Fibroblast of lung (primary cell): ENCODE measurements at regions not wholly inside any gene's neighbourhood (a gene's known extent, or its start where the extent isn't known, plus 50 kb on each side); places are given as distances from the start of the nearest gene placed in this dataset.

ENCODE experiments used
- DNase-seq, 2 donors: peaks; one replicate each; pipeline versions ENCODE4 v3.0.0 to v3.0.0-alpha.2; 2010; ENCODE audit warnings: low read depth in 2 of 2
- H2AFZ ChIP-seq: 2 replicates; pipeline ENCODE4 v1.5.1; 2012; ENCODE audit warnings: low read length, control low read depth, inconsistent platforms
- H3K27ac ChIP-seq: 2 replicates; pipeline ENCODE4 v1.5.1; 2011; ENCODE audit warnings: low read length, control low read depth; ENCODE audit not compliant: insufficient read depth
- H3K27me3 ChIP-seq: 2 replicates; pipeline ENCODE4 v1.5.1; 2011; ENCODE audit warnings: mild to moderate bottlenecking, low read length; ENCODE audit not compliant: control insufficient read depth, insufficient read depth
- H3K36me3 ChIP-seq: 2 replicates; pipeline ENCODE4 v1.5.1; 2011; ENCODE audit warnings: low read length; ENCODE audit not compliant: control insufficient read depth, insufficient read depth
- H3K4me1 ChIP-seq: 2 replicates; pipeline ENCODE4 v1.5.1; 2011; ENCODE audit warnings: low read length; ENCODE audit not compliant: control insufficient read depth, insufficient read depth; ENCODE audit errors: extremely low read depth
- H3K4me2 ChIP-seq: 2 replicates; pipeline ENCODE4 v1.5.1; 2011; ENCODE audit warnings: low read length, control low read depth; ENCODE audit not compliant: insufficient read depth; ENCODE audit errors: extremely low read depth
- H3K4me3 ChIP-seq, 4 experiments: fragments of 200-600 bp in 1 of 4; sonication (generic) in 1 of 4; replicated peaks in 1 of 4; 2 replicates each; pipeline ENCODE4 v1.5.1; 2011 to 2016; ENCODE audit warnings: low read length in 4 of 4, low read depth in 3 of 4, mild to moderate bottlenecking in 3 of 4, control low read depth in 2 of 4, inconsistent platforms in 1 of 4, mixed read lengths in 1 of 4; ENCODE audit not compliant: insufficient read depth in 1 of 4; ENCODE audit errors: control extremely low read depth in 1 of 4
- H3K79me2 ChIP-seq: 2 replicates; pipeline ENCODE4 v1.5.1; 2012; ENCODE audit warnings: mild to moderate bottlenecking, low read length, inconsistent platforms; ENCODE audit not compliant: control insufficient read depth, insufficient read depth
- H3K9ac ChIP-seq: 2 replicates; pipeline ENCODE4 v1.5.1; 2011; ENCODE audit warnings: mild to moderate bottlenecking, low read length, control low read depth; ENCODE audit not compliant: insufficient read depth
- H3K9me3 ChIP-seq: 2 replicates; pipeline ENCODE4 v1.5.1; 2012; ENCODE audit warnings: low read depth, low read length; ENCODE audit not compliant: control insufficient read depth, insufficient read depth
- H4K20me1 ChIP-seq: 2 replicates; pipeline ENCODE4 v1.5.1; 2011; ENCODE audit warnings: low read length; ENCODE audit not compliant: control insufficient read depth, insufficient read depth; ENCODE audit errors: extremely low read depth
- CTCF ChIP-seq, 2 donors: IDR thresholded peaks in 1 of 2; conservative IDR thresholded peaks in 1 of 2; 1 replicate in 1 of 2; 2 replicates in 1 of 2; pipeline ENCODE4 v1.5.1; 2011 to 2012; ENCODE audit warnings: low read length in 2 of 2, control low read depth in 1 of 2, inconsistent platforms in 1 of 2, low read depth in 1 of 2, mild to moderate bottlenecking in 1 of 2
- EZH2 ChIP-seq: IDR thresholded peaks from 2 replicates; pipeline ENCODE4 v1.5.1; 2012; ENCODE audit warnings: low read length, control low read depth, mild to moderate bottlenecking; ENCODE audit errors: missing control alignments

GRCh38 chr2:7324706-7325105 is 407.5 kb downstream of the RNF144A start:
- Histone ChIP-seq H3K4me1 (no peaks in the 10 kb centered on the region), H3K79me2 (no peaks in the 10 kb centered on the region), H4K20me1 (no peaks in the 10 kb centered on the region), H3K27ac (no peak overlapping the region), H3K9ac (no peak overlapping the region), H3K4me3 (no peak overlapping the region), H3K9me3 (no peaks in the 10 kb centered on the region), H3K36me3 (no peaks in the 10 kb centered on the region), H3K4me2 (no peak overlapping the region), H2AFZ (no peak overlapping the region), H3K27me3 (no peaks in the 10 kb centered on the region)
- TF ChIP-seq CTCF (conservative IDR thresholded peaks at IDR 0.05 in 1 of 2, IDR thresholded peaks at IDR 0.05 in 1 of 2; ENCODE audit: low read depth in 1 of 2, low read length in 2 of 2) (no peak), EZH2 (no peak)
- no peak for DNase-seq

GRCh38 chr2:7325186-7325585 is 408.0 kb downstream of the RNF144A start:
- no peak for DNase-seq
- Histone ChIP-seq H3K36me3 (no peaks in the 10 kb centered on the region), H3K9ac (no peak overlapping the region), H3K27ac (no peak overlapping the region), H4K20me1 (no peaks in the 10 kb centered on the region), H3K27me3 (no peaks in the 10 kb centered on the region), H2AFZ (no peak overlapping the region), H3K4me3 (no peak overlapping the region), H3K9me3 (no peaks in the 10 kb centered on the region), H3K79me2 (no peaks in the 10 kb centered on the region), H3K4me2 (no peak overlapping the region), H3K4me1 (no peaks in the 10 kb centered on the region)
- TF ChIP-seq CTCF (conservative IDR thresholded peaks at IDR 0.05 in 1 of 2, IDR thresholded peaks at IDR 0.05 in 1 of 2; ENCODE audit: low read depth in 1 of 2, low read length in 2 of 2) (no peak), EZH2 (no peak)

DNA sequence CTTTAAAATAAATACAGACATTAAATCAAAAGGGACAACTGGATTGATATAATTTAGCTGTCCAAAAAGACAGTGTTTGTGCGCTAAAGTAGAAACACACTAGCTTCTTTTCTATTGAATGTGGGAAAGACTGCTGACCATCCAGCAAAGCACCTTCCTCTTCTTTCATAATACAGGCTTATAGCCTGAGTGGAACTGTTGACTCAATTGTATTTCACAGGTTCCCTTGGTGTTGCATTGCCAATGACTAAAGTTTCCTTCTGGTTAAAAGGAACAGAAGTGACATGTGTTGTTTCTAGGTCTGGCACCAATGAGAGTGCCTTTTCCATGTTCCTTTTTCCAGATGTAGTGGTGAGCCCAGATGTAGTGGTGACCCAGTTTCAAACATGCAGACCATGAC is 412.3 kb downstream of the RNF144A start:
- H3K9ac ChIP-seq: no peak overlapping the region
- H3K9me3 ChIP-seq: no peaks in the 10 kb centered on the region
- no peaks in the 10 kb centered on the region for H3K79me2 ChIP-seq
- TF ChIP-seq EZH2 (no peak), CTCF (conservative IDR thresholded peaks at IDR 0.05 in 1 of 2, IDR thresholded peaks at IDR 0.05 in 1 of 2; ENCODE audit: low read depth in 1 of 2, low read length in 2 of 2) (no peak)
- no peak for DNase-seq
- H3K27me3 ChIP-seq: no peaks in the 10 kb centered on the region
- H3K4me1 ChIP-seq: no peaks in the 10 kb centered on the region
- H2AFZ ChIP-seq: no peak overlapping the region
- H3K36me3 ChIP-seq: no peaks in the 10 kb centered on the region
- H3K4me3 ChIP-seq: no peak overlapping the region
- H4K20me1 ChIP-seq: no peaks in the 10 kb centered on the region
- no peak overlapping the region for H3K4me2 ChIP-seq
- H3K27ac ChIP-seq: no peak overlapping the region
